ENCODE measurements at regions not wholly inside any gene's neighbourhood (a gene's known extent, or its start where the extent isn't known, plus 50 kb on each side); places are given as distances from the start of the nearest gene placed in this dataset.
A peak's percentile ranks its signal among the peaks of the same experiment; 100 is the strongest.

DNA sequence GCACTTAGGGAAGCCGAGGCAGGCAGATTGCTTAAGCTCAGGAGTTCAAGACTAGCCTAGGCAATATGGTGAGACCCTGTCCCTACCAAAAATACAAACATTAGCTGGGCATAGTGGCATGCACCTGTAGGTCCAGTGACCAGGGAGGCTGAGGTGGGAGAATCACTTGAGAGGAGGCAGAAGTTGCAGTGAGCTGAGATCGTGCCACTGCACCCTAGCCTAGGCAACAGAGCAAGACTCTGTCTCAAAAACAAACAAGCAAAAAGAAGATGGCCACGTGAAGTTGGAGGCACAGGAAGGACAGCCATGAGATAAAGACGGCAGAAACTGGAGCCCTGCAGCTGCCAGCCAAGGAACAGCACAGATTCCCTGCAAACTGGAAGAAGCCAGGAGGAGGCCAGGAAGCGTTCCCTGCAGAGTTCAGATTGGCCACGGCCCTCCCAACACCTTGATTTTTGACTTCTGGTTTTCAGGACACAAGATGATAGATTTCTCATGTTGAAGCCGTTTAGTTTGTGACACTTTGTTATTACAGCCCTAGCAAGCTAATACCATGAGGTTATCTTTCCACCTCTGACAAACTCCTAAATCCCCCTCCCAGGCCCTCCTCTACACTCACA lies 786.7 kb downstream of the UQCRFS1 start:
- Histone ChIP-seq H3K27me3 (ENCODE audit: control insufficient read depth, insufficient read depth, low read length) (no peaks in the 10 kb centered on the region), H3K4me3 (ENCODE audit: low read depth, low read length) (no peak overlapping the region), H3K36me3 (ENCODE audit: control insufficient read depth, insufficient read depth, low read length) (no peaks in the 10 kb centered on the region)
- TF ChIP-seq, protein P1, sequence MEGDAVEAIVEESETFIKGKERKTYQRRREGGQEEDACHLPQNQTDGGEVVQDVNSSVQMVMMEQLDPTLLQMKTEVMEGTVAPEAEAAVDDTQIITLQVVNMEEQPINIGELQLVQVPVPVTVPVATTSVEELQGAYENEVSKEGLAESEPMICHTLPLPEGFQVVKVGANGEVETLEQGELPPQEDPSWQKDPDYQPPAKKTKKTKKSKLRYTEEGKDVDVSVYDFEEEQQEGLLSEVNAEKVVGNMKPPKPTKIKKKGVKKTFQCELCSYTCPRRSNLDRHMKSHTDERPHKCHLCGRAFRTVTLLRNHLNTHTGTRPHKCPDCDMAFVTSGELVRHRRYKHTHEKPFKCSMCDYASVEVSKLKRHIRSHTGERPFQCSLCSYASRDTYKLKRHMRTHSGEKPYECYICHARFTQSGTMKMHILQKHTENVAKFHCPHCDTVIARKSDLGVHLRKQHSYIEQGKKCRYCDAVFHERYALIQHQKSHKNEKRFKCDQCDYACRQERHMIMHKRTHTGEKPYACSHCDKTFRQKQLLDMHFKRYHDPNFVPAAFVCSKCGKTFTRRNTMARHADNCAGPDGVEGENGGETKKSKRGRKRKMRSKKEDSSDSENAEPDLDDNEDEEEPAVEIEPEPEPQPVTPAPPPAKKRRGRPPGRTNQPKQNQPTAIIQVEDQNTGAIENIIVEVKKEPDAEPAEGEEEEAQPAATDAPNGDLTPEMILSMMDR (IDR thresholded peaks at IDR 0.05; ENCODE audit: insufficient read depth, low read length, severe bottlenecking), result no peak
- DNase-seq (ENCODE audit: low read depth) (no peak), FAIRE-seq (no peak)

DNA sequence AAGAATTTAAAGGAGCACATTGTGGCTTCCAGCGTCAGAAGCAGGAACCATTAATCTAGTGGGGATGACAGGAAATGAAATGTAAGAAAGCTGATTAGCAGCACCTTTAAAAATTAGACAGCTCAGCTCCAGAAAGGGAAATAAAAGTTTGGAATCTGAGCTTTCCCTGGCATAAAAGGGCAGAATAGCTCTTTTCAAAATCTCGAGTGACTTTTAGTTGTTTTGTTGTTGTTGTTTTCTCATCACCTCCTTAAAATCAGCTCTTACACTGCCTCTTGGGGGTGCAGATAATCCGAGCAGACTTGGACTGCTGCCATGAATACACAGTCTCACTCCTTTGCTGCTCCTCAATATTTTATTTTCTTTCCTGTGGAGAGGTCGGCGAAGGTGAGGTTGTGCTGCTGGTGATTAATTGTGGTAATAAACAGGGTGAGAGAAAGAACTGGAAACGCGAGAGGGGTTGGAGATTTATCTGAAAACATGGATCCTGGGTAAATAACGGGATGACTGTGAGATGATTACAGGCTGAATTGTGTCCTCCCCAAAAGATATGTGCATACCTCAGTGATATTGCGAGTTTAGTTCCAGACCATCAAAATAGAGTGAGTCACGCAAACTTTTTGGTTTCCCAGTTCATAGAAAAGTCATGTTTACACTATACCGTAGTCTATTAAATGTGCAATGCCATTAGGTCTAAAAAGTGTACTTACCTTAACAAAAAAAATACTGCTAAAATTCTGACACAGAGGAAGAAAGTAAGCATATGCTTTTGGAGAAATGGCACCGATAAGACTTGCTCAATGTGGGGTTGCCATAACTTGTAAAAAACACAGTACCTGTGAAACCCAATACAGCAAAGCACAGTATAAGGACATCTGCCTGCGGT lies 787.7 kb downstream of the UQCRFS1 start:
- H3K4me3 ChIP-seq (ENCODE audit: low read depth, low read length), result no peak overlapping the region
- TF ChIP-seq, protein P1 (IDR thresholded peaks at IDR 0.05; ENCODE audit: insufficient read depth, low read length, severe bottlenecking), result no peak
- no peaks in the 10 kb centered on the region for H3K36me3 ChIP-seq (ENCODE audit: control insufficient read depth, insufficient read depth, low read length)
- H3K27me3 ChIP-seq (ENCODE audit: control insufficient read depth, insufficient read depth, low read length), result no peaks in the 10 kb centered on the region
- DNase-seq (ENCODE audit: low read depth) (peak; percentile 29), FAIRE-seq (no peak)

DNA sequence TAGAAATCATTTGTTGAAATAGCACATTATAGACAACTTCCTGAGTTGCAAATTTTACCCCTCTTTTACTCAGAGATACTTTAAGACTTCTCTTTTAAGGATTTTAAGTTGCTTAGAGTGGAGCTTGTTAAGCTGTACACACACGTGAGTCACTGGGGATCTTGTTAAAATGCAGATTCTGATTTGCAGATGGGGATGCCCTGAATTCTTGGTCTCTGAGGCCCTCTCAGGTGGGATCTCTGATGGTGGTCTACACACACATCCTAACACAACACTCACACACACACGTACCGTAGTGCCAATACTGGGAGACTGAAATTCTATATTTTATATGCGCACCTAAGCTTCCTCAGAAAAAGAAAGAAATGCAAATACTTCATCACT lies 788.3 kb downstream of the UQCRFS1 start:
- DNase-seq (ENCODE audit: low read depth) (no peak), FAIRE-seq (no peak)

DNA sequence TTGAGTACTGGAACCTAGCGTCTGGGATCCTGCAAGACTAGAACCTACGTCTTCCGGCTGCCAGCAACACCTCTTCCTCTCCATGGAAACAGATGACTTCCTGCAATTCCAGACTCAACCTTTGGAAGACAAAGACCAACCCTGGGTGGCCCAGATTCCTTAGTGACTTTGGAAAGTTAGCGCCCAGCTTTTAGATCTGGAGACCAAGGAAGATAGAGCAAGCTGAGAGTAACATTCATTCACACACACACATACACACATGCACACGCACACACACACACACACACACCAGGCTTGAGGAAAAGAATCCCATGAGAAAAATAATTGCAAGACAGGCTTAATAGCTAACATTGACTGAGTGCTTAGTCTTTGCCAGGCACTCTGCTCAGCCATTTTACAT lies 788.9 kb downstream of the UQCRFS1 start:
- no peaks in the 10 kb centered on the region for H3K36me3 ChIP-seq (ENCODE audit: control insufficient read depth, insufficient read depth, low read length)
- TF ChIP-seq, protein P1 (IDR thresholded peaks at IDR 0.05; ENCODE audit: insufficient read depth, low read length, severe bottlenecking), result no peak
- H3K4me3 ChIP-seq (ENCODE audit: low read depth, low read length), result no peak overlapping the region
- DNase-seq (ENCODE audit: low read depth), result no peak
- no peaks in the 10 kb centered on the region for H3K27me3 ChIP-seq (ENCODE audit: control insufficient read depth, insufficient read depth, low read length)
- FAIRE-seq, result no peak

More for the DNA sequence above, 788.3 kb downstream of the UQCRFS1 start:
- Histone ChIP-seq H3K4me3 (ENCODE audit: low read depth, low read length) (no peak overlapping the region), H3K27me3 (ENCODE audit: control insufficient read depth, insufficient read depth, low read length) (no peaks in the 10 kb centered on the region), H3K36me3 (ENCODE audit: control insufficient read depth, insufficient read depth, low read length) (no peaks in the 10 kb centered on the region)
- TF ChIP-seq, protein P1 (IDR thresholded peaks at IDR 0.05; ENCODE audit: insufficient read depth, low read length, severe bottlenecking), result no peak

DNA sequence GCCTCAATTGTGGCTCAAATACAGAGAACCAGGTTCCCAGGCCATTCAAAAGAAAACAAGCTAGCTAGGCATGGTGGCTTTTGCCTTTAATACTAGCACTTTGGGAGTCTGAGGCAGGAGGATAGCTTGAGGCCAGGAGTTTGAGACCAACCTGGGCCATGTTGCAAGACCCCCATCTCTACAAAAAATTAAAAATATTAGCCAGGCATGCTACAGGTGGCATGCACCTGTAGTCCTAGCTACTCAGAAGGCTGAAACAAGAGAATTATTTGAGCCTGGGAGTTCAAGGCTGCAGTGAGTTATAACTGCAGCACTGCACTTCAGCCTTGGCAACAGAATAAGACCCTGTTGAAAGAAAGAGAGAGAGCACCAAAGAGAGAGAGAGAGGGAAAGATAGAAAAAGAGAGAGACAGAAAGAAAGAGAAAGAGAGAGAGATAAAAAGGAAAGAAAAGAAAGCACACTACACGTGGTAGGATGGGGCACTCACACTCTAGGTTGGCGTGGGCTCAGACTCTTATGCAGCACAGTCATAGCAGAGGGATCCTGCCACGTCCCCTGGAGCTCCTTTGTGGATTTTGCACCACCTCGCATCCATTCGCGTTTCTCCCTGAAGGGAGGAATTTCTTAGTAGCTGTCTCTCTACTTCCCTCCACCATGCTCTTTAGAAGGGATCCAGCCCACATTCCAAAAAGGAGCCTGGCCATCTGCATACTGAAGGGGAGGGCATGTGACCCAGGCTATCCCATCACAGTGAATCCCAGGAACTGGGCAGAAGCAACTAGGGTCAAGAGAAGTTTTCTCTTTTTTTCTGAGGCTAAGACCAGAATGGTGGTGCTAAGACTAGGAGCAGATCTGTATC lies 789.9 kb downstream of the UQCRFS1 start:
- Histone ChIP-seq H3K27me3 (ENCODE audit: control insufficient read depth, insufficient read depth, low read length) (no peaks in the 10 kb centered on the region), H3K36me3 (ENCODE audit: control insufficient read depth, insufficient read depth, low read length) (no peaks in the 10 kb centered on the region), H3K4me3 (ENCODE audit: low read depth, low read length) (no peak overlapping the region)
- TF ChIP-seq, protein P1 (IDR thresholded peaks at IDR 0.05; ENCODE audit: insufficient read depth, low read length, severe bottlenecking), result no peak
- FAIRE-seq (no peak), DNase-seq (ENCODE audit: low read depth) (no peak)

All from bronchial epithelial cell (primary cell).